Body of pancreas (tissue), 4 donors: ENCODE measurements at regions not wholly inside any gene's neighbourhood (a gene's known extent, or its start where the extent isn't known, plus 50 kb on each side); places are given as distances from the start of the nearest gene placed in this dataset.
"Not testable (repeated sequence)": the region's sequence is repeated elsewhere in the genome, so short reads cannot be mapped to it uniquely, and the experiment has no call there.

Experiments
- ATAC-seq: fragments of 150-250 bp; one replicate; pipeline ENCODE4 v1.9.1; 2016
- DNase-seq, 4 donors: peaks; one replicate each; pipeline ENCODE4 v3.0.0-alpha.2; 2019
- H3K27ac ChIP-seq, 4 donors: fragments of 200-600 bp; sonication (generic); 1 replicate in 3 of 4; 2 replicates in 1 of 4; pipeline versions ENCODE4 v1.5.1 to v1.6.1; 2016 to 2019; ENCODE audit warnings: mild to moderate bottlenecking in 1 of 4, mixed read lengths in 1 of 4, moderate library complexity in 1 of 4
- H3K27me3 ChIP-seq, 2 donors: fragments of 200-600 bp; sonication (generic); one replicate each; pipeline ENCODE4 v1.6.0; 2016; ENCODE audit warnings: mild to moderate bottlenecking in 1 of 2
- H3K36me3 ChIP-seq, 2 donors: fragments of 200-600 bp; sonication (generic); replicated peaks in 1 of 2; 2 replicates each; pipeline ENCODE4 v1.5.1; 2016; ENCODE audit warnings: low read depth in 2 of 2; ENCODE audit not compliant: insufficient read depth in 1 of 2
- H3K4me1 ChIP-seq: fragments of 200-600 bp; sonication (generic); one replicate; pipeline ENCODE4 v1.6.0; 2016
- H3K4me3 ChIP-seq, 2 donors: fragments of 200-600 bp; sonication (generic); 1 replicate in 1 of 2; 2 replicates in 1 of 2; pipeline ENCODE4 v1.5.1; 2016 to 2019
- H3K9me3 ChIP-seq, 3 donors: fragments of 200-600 bp; sonication (generic); 1 replicate in 2 of 3; 2 replicates in 1 of 3; pipeline ENCODE4 v1.5.1; 2016
- POLR2A ChIP-seq, 3 donors: fragments of 450-650 bp; IDR thresholded peaks; one replicate each; pipeline ENCODE4 v1.6.1; 2016; ENCODE audit warnings: antibody characterized with exemption in 3 of 3, mild to moderate bottlenecking in 2 of 3
- WGBS, 2 donors: methylation state at CpG; one replicate each; pipeline ENCODE4 v1.1.5; 2017; 5-methylcytosine and 5-hydroxymethylcytosine counted together
- intact Hi-C: fragments of 100-400 bp; cut with DNase I; formaldehyde crosslinking; loops from one replicate; pipeline ENCODE4 v1.15.1; 2023
- TF ChIP-seq, protein P1 (sequence below), 7 experiments: fragments of 450-650 bp in 4 of 7; fragments of 200-600 bp in 3 of 7; sonication (generic) in 3 of 7; IDR thresholded peaks; one replicate each; pipeline ENCODE4 v1.5.1; 2016 to 2019; ENCODE audit warnings: antibody characterized with exemption in 7 of 7

DNA sequence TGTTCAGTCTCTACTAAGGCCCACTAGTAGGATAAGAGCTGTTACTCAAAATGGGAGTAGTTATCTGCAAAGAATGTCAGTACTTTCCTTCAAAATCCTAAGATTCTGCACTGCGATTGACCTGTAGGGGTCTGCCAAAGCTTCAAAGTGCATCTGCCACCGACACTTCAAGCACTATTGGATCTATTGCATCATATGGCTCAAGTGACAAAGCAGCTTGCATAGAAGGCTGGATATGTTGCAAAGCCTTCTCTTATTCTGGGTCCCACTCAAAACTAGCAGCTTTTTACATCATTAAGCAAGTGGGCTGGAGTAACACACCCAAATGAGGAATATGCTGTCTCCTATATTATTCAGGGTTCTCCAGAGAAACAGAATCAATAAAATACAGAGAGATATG is 115.4 kb upstream of the EMCN start:
- 82 to 93% methylated on average over 2 of the region's 2 CpGs for WGBS, 2 donors
- TF ChIP-seq, protein P1, sequence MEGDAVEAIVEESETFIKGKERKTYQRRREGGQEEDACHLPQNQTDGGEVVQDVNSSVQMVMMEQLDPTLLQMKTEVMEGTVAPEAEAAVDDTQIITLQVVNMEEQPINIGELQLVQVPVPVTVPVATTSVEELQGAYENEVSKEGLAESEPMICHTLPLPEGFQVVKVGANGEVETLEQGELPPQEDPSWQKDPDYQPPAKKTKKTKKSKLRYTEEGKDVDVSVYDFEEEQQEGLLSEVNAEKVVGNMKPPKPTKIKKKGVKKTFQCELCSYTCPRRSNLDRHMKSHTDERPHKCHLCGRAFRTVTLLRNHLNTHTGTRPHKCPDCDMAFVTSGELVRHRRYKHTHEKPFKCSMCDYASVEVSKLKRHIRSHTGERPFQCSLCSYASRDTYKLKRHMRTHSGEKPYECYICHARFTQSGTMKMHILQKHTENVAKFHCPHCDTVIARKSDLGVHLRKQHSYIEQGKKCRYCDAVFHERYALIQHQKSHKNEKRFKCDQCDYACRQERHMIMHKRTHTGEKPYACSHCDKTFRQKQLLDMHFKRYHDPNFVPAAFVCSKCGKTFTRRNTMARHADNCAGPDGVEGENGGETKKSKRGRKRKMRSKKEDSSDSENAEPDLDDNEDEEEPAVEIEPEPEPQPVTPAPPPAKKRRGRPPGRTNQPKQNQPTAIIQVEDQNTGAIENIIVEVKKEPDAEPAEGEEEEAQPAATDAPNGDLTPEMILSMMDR (IDR thresholded peaks at IDR 0.05) = no peak
- no peak for TF ChIP-seq POLR2A (IDR thresholded peaks at IDR 0.05)
- H3K27me3 ChIP-seq = no peaks in the 10 kb centered on the region
- ATAC-seq (no peak), DNase-seq (no peak)
- H3K4me1 ChIP-seq = peaks cover 53% of the 10 kb centered on the region
- no peaks in the 10 kb centered on the region for H3K36me3 ChIP-seq
- no peak overlapping the region for H3K27ac ChIP-seq
- no peaks in the 10 kb centered on the region for H3K9me3 ChIP-seq
- H3K4me3 ChIP-seq = no peak overlapping the region
- intact Hi-C loops = no loop called here

DNA sequence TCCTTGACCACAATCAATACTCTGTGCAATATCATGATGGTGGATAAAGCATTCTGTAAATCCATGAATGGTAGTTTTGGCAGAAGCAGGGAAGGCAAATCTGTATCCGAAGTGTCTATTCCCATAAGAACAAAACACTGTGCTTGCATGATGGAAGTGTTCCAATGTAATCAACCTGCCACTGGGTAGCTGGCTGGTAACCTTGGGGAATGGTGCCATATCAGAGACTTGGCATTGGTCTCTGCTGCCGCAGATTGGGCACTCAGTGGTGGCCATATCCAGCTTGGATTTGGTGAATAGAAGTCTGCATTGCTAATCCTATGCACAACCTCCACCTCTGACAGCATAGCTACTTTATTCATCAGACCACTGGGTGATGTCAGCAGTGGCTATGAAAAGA is 114.3 kb upstream of the EMCN start:
- peak; percentile 85 to 93 (median 89) for DNase-seq
- Histone ChIP-seq H3K36me3 (no peaks in the 10 kb centered on the region), H3K4me3 (no peak overlapping the region), H3K9me3 (no peaks in the 10 kb centered on the region), H3K27me3 (no peaks in the 10 kb centered on the region), H3K27ac (peak overlapping the region; percentile 36 to 78 (median 66)), H3K4me1 (peaks cover 53% of the 10 kb centered on the region)
- peak; percentile 90 for ATAC-seq
- intact Hi-C loops = no loop called here
- 13 to 14% methylated on average over 2 of the region's 2 CpGs for whole genome bisulfite sequencing, 2 donors
- TF ChIP-seq, protein P1 (IDR thresholded peaks at IDR 0.05) = peak in 1 of 7 experiments; percentile 6
- TF ChIP-seq POLR2A (IDR thresholded peaks at IDR 0.05) = no peak

DNA sequence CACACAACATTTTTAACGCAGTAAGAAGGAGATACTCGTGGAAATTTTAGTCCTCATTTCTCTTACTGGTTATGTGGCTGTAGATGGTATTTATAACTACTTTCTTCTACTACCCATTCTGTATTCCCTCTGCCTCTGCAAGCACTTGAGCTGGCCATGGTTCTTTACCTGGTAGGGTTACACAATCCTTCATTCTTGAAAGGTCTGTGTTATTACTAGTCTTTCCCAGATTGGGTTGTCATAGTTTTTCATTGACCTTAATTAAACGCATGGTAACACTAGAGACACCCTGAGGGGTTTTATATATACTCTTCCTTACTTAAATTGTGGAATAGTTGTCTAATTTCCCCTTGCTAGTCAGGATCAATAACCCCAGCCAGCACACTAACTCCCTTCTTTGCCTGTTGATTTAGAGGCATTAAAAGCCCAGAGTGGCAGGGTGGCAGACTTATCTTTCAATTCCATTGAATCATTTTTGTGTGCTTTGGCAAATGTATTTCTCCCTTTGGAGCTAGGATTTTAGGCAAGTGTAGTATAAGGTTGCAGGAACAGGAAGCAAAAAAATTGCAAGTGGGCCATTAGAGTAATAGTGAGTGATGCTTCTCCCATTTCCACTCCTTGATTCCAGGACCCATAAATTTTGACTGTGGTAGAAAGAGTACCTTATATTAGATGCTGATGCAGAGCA is 113.6 kb upstream of the EMCN start:
- intact Hi-C loops = no loop called here
- Histone ChIP-seq H3K27ac (peak overlapping the region; percentile 36 to 78 (median 66)), H3K27me3 (no peaks in the 10 kb centered on the region), H3K4me3 (no peak overlapping the region), H3K9me3 (no peaks in the 10 kb centered on the region), H3K4me1 (peaks cover 53% of the 10 kb centered on the region), H3K36me3 (no peaks in the 10 kb centered on the region)
- TF ChIP-seq, protein P1 (IDR thresholded peaks at IDR 0.05) = no peak
- no peak for TF ChIP-seq POLR2A (IDR thresholded peaks at IDR 0.05)
- DNase-seq (peak in 2 of 4 donors; percentile 17 to 22), ATAC-seq (peak; percentile 31)
- WGBS, 2 donors = 62 to 78% methylated on average over 3 of the region's 3 CpGs

DNA sequence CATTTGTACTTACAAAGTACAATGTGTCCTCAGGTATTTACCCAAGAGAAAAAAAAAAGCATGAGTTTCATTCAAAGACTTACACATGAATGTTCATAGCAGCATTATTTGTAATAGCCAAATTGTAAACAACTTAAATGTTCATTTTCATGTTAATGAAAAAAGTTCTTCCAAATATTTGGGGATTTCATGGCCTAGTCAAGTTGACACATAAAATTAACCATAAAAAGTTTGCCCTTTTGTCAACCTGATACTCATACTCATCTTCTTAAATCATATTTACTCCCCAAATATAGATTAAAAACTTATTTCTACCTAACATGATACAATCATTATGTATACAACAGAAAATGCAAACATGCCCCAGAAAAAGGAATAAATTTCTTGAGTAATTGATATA is 112.5 kb upstream of the EMCN start:
- H3K4me3 ChIP-seq = no peak overlapping the region
- H3K27ac ChIP-seq = no peak overlapping the region
- H3K36me3 ChIP-seq = no peaks in the 10 kb centered on the region
- DNase-seq (no peak), ATAC-seq (no peak)
- no peaks in the 10 kb centered on the region for H3K27me3 ChIP-seq
- intact Hi-C loops = no loop called here
- no peaks in the 10 kb centered on the region for H3K9me3 ChIP-seq
- no peak for TF ChIP-seq POLR2A (IDR thresholded peaks at IDR 0.05)
- peaks cover 43% of the 10 kb centered on the region for H3K4me1 ChIP-seq

DNA sequence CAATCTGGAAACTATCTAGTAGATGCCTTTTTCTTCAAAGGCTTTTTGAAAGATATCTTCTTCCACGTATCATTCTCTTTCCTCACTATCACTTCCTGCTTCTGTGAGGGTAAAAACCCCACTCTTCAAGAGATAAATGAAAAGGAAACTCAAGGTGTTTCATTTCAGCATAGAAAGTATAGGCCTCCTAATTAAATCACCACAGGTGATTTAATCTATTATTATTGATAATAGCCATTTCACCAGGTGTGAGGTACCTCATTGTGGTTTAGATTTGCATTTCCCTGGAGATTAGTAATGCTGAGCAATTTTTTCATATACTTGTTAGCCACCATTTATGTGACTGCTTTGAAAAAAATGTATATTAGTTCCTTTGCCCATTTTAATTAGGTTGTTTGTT is 92.0 kb upstream of the EMCN start:
- Histone ChIP-seq H3K4me1 (peaks cover 10% of the 10 kb centered on the region), H3K27ac (no peak overlapping the region), H3K36me3 (no peaks in the 10 kb centered on the region), H3K4me3 (no peak overlapping the region), H3K27me3 (no peaks in the 10 kb centered on the region), H3K9me3 (no peaks in the 10 kb centered on the region)
- ATAC-seq = no peak
- intact Hi-C loops = no loop called here
- WGBS, 2 donors = 59 to 73% methylated on average over 1 of the region's 1 CpG
- no peak for DNase-seq
- TF ChIP-seq, protein P1 (IDR thresholded peaks at IDR 0.05) = no peak
- no peak for TF ChIP-seq POLR2A (IDR thresholded peaks at IDR 0.05)

DNA sequence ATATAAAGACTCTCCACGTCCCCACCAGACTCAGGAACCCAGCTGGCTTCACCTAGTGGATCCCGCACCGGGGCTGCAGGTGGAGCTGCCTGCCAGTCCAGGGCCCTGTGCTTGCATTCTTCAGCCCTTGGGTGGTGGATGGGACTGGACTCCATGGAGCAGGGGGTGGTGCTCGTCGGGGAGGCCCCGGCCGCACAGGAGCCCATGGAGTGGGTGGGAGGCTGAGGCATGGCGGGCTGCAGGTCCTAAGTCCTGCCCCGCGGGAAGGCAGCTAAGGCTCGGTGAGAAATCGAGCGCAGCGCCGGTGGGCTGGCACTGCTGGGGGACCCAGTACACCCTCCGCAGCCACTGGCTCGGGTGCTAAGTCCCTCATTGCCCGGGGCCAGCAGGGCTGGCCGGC is 90.8 kb upstream of the EMCN start:
- H3K36me3 ChIP-seq, H3K9me3 ChIP-seq, ATAC-seq, intact Hi-C loops, H3K4me1 ChIP-seq, DNase-seq, H3K4me3 ChIP-seq, H3K27ac ChIP-seq, H3K27me3 ChIP-seq: not testable (repeated sequence)
- WGBS, 2 donors = 60 to 95% methylated on average over 1 to 17 of the region's 19 CpGs
